MM.1S (cell line): ENCODE measurements at regions not wholly inside any gene's neighbourhood (a gene's known extent, or its start where the extent isn't known, plus 50 kb on each side); places are given as distances from the start of the nearest gene placed in this dataset.

Experiments
- DNase-seq: peaks from one replicate; pipeline ENCODE4 v3.0.0-alpha.2; 2015
- H2AFZ ChIP-seq: fragments of 300-600 bp; sonication (generic); 2 replicates; pipeline ENCODE4 v1.6.0; 2016; ENCODE audit warnings: antibody characterized with exemption, low read length
- H3F3A ChIP-seq: fragments of 300-600 bp; sonication (generic); 2 replicates; pipeline ENCODE4 v1.6.1; 2016; ENCODE audit warnings: mild to moderate bottlenecking, antibody characterized with exemption, low read length, moderate library complexity, mixed read lengths; ENCODE audit not compliant: insufficient read depth
- H3K27ac ChIP-seq: fragments of 300-600 bp; sonication (generic); 2 replicates; pipeline ENCODE4 v1.5.1; 2016; ENCODE audit warnings: mild to moderate bottlenecking, low read length
- H3K27me3 ChIP-seq: fragments of 300-600 bp; sonication (generic); replicated peaks from 2 replicates; pipeline ENCODE4 v1.6.0; 2016; ENCODE audit warnings: low read length; ENCODE audit not compliant: insufficient read depth
- H3K36me3 ChIP-seq: fragments of 300-600 bp; sonication (generic); replicated peaks from 2 replicates; pipeline ENCODE4 v1.6.1; 2016; ENCODE audit warnings: mild to moderate bottlenecking, low read length, mixed read lengths; ENCODE audit not compliant: insufficient read depth
- H3K4me1 ChIP-seq: fragments of 300-600 bp; sonication (generic); 2 replicates; pipeline ENCODE4 v1.6.1; 2016; ENCODE audit warnings: low read length, mixed read lengths
- H3K4me2 ChIP-seq: fragments of 300-600 bp; sonication (generic); 2 replicates; pipeline ENCODE4 v1.6.0; 2016; ENCODE audit warnings: low read depth, low read length
- H3K4me3 ChIP-seq: fragments of 300-600 bp; sonication (generic); 2 replicates; pipeline ENCODE4 v1.5.1; 2016; ENCODE audit warnings: low read length, mixed read lengths
- H3K79me2 ChIP-seq: fragments of 300-600 bp; sonication (generic); 2 replicates; pipeline ENCODE4 v1.6.1; 2016; ENCODE audit warnings: mixed run types, low read length, mixed read lengths
- H3K9ac ChIP-seq: fragments of 300-600 bp; sonication (generic); 2 replicates; pipeline ENCODE4 v1.6.1; 2016; ENCODE audit warnings: low read length, mixed read lengths
- H3K9me2 ChIP-seq: fragments of 300-600 bp; sonication (generic); replicated peaks from 2 replicates; pipeline ENCODE4 v1.6.1; 2016; ENCODE audit warnings: mild to moderate bottlenecking, low read length, mixed read lengths; ENCODE audit not compliant: insufficient read depth
- H3K9me3 ChIP-seq: fragments of 300-600 bp; sonication (generic); replicated peaks from 2 replicates; pipeline ENCODE4 v1.6.1; 2016; ENCODE audit warnings: mild to moderate bottlenecking, low read length, mixed read lengths; ENCODE audit not compliant: insufficient read depth
- H4K20me1 ChIP-seq: fragments of 300-600 bp; sonication (generic); 2 replicates; pipeline ENCODE4 v1.6.1; 2016; ENCODE audit warnings: mild to moderate bottlenecking, low read length, moderate library complexity, mixed read lengths; ENCODE audit not compliant: insufficient read depth
- EZH2 ChIP-seq: fragments of 300-600 bp; sonication (generic); optimal IDR thresholded peaks from 2 replicates; pipeline ENCODE3; 2017; ENCODE audit warnings: low read depth, mild to moderate bottlenecking, antibody characterized with exemption, low read length, mixed read lengths
- EZH2phosphoT487 ChIP-seq: fragments of 300-600 bp; sonication (generic); IDR thresholded peaks from 2 replicates; pipeline ENCODE4 v1.6.1; 2018; ENCODE audit warnings: antibody characterized with exemption, low read length
- TF ChIP-seq, protein P1 (sequence below): fragments of 300-600 bp; sonication (generic); IDR thresholded peaks from 2 replicates; pipeline ENCODE4 v1.5.1; 2016; ENCODE audit warnings: antibody characterized with exemption, low read length, mixed read lengths

- no peaks in the 10 kb centered on the region for H3K36me3 ChIP-seq
- H3K4me2 ChIP-seq = no peak overlapping the region
- H2AFZ ChIP-seq = no peak overlapping the region
- no peaks in the 10 kb centered on the region for H3K27me3 ChIP-seq
- H3K79me2 ChIP-seq = no peaks in the 10 kb centered on the region
- no peak overlapping the region for H3K27ac ChIP-seq
- H3K9me2 ChIP-seq = no peaks in the 10 kb centered on the region
- no peak for TF ChIP-seq EZH2phosphoT487
- H3K9ac ChIP-seq = no peak overlapping the region
- H4K20me1 ChIP-seq = no peaks in the 10 kb centered on the region
- H3K9me3 ChIP-seq = no peaks in the 10 kb centered on the region
- no peak for DNase-seq
- no peaks in the 10 kb centered on the region for H3K4me1 ChIP-seq
- no peaks in the 10 kb centered on the region for H3F3A ChIP-seq
- no peak overlapping the region for H3K4me3 ChIP-seq
These were observed 251.1 kb upstream of the CAND1 start for GRCh38 chr12:67018105-67018504.

DNA sequence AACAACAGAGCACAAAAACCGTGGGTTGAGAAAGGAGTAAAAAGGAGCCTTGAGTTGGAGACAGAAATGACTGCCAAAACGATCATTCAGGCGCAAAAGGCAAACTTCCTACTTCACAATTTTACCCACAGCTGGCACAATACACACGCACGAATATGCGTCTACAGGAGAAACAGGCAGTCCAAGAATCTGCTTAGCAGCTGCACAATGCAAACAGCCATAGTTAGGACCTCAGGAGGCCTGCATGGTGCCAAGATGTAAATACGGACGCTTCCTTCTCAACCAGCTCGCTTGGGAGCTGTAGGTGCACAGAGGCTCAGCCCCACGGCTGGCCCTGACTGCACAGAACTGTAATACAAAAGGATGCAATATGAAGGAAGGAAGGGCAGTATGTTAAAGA lies 250.1 kb upstream of the CAND1 start:
- no peaks in the 10 kb centered on the region for H3F3A ChIP-seq
- no peaks in the 10 kb centered on the region for H3K9me3 ChIP-seq
- H2AFZ ChIP-seq = no peak overlapping the region
- no peaks in the 10 kb centered on the region for H3K36me3 ChIP-seq
- no peak overlapping the region for H3K27ac ChIP-seq
- no peak overlapping the region for H3K9ac ChIP-seq
- H3K9me2 ChIP-seq = no peaks in the 10 kb centered on the region
- H3K27me3 ChIP-seq = no peaks in the 10 kb centered on the region
- no peak for DNase-seq
- H3K4me3 ChIP-seq = no peak overlapping the region
- no peak for TF ChIP-seq EZH2phosphoT487
- no peak for TF ChIP-seq EZH2
- TF ChIP-seq, protein P1, sequence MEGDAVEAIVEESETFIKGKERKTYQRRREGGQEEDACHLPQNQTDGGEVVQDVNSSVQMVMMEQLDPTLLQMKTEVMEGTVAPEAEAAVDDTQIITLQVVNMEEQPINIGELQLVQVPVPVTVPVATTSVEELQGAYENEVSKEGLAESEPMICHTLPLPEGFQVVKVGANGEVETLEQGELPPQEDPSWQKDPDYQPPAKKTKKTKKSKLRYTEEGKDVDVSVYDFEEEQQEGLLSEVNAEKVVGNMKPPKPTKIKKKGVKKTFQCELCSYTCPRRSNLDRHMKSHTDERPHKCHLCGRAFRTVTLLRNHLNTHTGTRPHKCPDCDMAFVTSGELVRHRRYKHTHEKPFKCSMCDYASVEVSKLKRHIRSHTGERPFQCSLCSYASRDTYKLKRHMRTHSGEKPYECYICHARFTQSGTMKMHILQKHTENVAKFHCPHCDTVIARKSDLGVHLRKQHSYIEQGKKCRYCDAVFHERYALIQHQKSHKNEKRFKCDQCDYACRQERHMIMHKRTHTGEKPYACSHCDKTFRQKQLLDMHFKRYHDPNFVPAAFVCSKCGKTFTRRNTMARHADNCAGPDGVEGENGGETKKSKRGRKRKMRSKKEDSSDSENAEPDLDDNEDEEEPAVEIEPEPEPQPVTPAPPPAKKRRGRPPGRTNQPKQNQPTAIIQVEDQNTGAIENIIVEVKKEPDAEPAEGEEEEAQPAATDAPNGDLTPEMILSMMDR = no peak
- H3K4me1 ChIP-seq = no peaks in the 10 kb centered on the region
- H3K79me2 ChIP-seq = no peaks in the 10 kb centered on the region
- no peaks in the 10 kb centered on the region for H4K20me1 ChIP-seq
- H3K4me2 ChIP-seq = no peak overlapping the region

DNA sequence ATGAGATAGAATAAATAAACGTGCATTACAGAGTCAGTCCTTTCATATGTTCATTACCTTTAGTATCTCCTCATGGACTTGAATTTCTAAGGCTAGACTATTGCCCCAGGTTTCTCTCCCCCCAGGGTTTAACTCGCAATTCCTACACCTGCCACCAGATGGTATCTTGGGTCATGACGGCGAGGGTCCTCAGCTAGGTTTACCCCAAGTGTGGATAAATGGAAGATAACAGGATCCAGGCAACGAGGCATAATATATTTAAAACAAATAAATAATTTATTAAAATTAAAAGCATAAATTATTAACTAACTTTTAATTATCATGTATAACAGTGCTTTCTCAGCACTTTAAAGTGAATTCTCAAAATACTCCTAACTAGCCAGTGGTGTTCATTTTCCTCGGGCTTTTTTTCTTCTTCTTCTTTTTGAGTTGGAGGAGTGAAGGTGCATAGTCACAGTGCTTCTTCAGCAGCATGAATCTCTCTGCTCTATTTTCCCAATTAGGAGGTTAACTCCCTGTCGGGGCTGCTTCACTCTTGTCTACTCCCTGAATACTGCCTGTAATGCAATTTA lies 243.5 kb upstream of the CAND1 start:
- no peaks in the 10 kb centered on the region for H3K9me2 ChIP-seq
- no peak overlapping the region for H3K4me3 ChIP-seq
- H3K9me3 ChIP-seq = no peaks in the 10 kb centered on the region
- H3K27me3 ChIP-seq = no peaks in the 10 kb centered on the region
- no peaks in the 10 kb centered on the region for H3K79me2 ChIP-seq
- TF ChIP-seq EZH2phosphoT487 (no peak), EZH2 (no peak)
- TF ChIP-seq, protein P1 = peak; percentile 64
- DNase-seq = peak; percentile 42
- H3K27ac ChIP-seq = no peak overlapping the region
- no peaks in the 10 kb centered on the region for H3F3A ChIP-seq
- no peak overlapping the region for H2AFZ ChIP-seq
- H4K20me1 ChIP-seq = no peaks in the 10 kb centered on the region
- no peaks in the 10 kb centered on the region for H3K4me1 ChIP-seq
- no peaks in the 10 kb centered on the region for H3K36me3 ChIP-seq
- no peak overlapping the region for H3K9ac ChIP-seq
- H3K4me2 ChIP-seq = no peak overlapping the region

DNA sequence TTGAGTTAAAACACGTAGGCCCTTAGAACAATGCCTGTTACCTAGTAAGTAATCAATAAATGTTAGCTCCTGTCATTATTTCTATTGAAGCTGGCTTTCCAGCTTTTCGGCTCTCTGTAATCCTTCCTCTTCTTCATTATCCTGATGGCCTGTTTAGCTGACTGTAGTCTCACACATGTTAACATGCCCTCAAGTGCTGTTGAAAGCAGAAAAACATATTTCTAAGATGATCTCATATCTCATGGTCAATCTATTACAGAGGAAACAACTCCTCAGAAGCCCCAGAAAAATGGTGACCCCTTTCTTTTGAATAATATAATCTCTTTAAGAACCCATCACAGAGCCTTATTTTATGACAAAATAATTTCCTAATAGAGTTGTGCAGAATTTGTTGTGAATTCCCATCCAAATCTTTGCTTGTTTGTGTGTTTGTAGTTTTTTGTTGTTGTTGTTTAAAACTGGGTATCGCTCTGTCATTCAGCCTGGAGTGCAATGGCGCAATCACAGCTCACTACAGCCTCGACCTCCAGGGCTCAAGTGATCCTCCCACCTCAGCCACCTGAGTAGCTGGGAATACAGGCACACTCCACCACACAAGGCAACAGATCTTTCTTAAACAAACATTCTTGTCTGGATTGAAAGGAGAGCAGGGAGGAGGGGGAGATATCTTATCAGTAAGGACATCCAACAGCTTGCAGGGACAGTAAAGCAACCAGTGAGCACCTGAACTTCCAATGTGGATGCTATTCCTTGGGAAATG lies 242.5 kb upstream of the CAND1 start:
- H3K36me3 ChIP-seq = no peaks in the 10 kb centered on the region
- H3K9ac ChIP-seq = no peak overlapping the region
- H3K4me2 ChIP-seq = no peak overlapping the region
- no peaks in the 10 kb centered on the region for H3F3A ChIP-seq
- H2AFZ ChIP-seq = no peak overlapping the region
- no peaks in the 10 kb centered on the region for H4K20me1 ChIP-seq
- TF ChIP-seq EZH2 = no peak
- no peak for TF ChIP-seq EZH2phosphoT487
- TF ChIP-seq, protein P1 = no peak
- H3K9me2 ChIP-seq = no peaks in the 10 kb centered on the region
- no peak overlapping the region for H3K4me3 ChIP-seq
- no peaks in the 10 kb centered on the region for H3K4me1 ChIP-seq
- H3K79me2 ChIP-seq = no peaks in the 10 kb centered on the region
- no peaks in the 10 kb centered on the region for H3K9me3 ChIP-seq
- no peak overlapping the region for H3K27ac ChIP-seq
- no peak for DNase-seq
- H3K27me3 ChIP-seq = no peaks in the 10 kb centered on the region
